ENCODE measurements at regions not wholly inside any gene's neighbourhood (a gene's known extent, or its start where the extent isn't known, plus 50 kb on each side); places are given as distances from the start of the nearest gene placed in this dataset.

DNA sequence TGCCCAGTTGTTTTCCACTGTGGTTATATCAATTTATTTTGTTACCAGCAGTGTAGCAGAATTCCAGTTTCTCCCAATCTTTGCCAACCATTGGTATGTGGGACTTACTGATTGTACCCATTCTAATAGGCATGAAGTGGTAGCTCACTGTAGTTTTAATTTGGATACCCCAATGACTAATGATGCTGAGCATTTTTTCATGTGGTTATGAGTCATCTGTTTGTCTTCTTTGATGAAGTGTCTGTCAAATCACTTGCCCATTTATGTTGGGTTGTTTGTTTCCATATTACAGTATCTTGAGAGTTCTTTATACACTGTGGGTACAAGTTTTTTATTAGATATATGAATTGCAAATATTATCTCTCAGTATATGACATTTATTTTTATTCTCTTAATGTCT is 644.3 kb downstream of the NR2F2 start (continued):
- TF ChIP-seq PRDM4 (tag by site-specific recombination; IDR thresholded peaks at IDR 0.05) (no peak), ZNF555 (tag by site-specific recombination; conservative IDR thresholded peaks at IDR 0.05) (no peak), ZBTB48 (tag by site-specific recombination; IDR thresholded peaks at IDR 0.05) (no peak)

- Histone ChIP-seq H3K36me3 (ENCODE audit: control insufficient read depth in 2 of 2, insufficient read depth in 1 of 2, low read length in 2 of 2) (no peaks in the 10 kb centered on the region), H3K4me3 (ENCODE audit: low read depth, low read length) (no peak overlapping the region), H3K27ac (ENCODE audit: extremely low read depth, low read depth, low read length) (no peak overlapping the region), H3K4me1 (ENCODE audit: control insufficient read depth, insufficient read depth, low read length) (no peaks in the 10 kb centered on the region), H3K9me3 (ENCODE audit: control insufficient read depth, insufficient read depth, low read depth, low read length) (no peaks in the 10 kb centered on the region)
- ChIA-PET CTCF (no interaction called here), POLR2A (no interaction called here)
- TF ChIP-seq SP7 (tag by site-specific recombination; IDR thresholded peaks at IDR 0.05), result no peak
- TF ChIP-seq ZNF549 (tag by site-specific recombination; IDR thresholded peaks at IDR 0.05), result no peak
- TF ChIP-seq SALL2 (tag by site-specific recombination; IDR thresholded peaks at IDR 0.05; ENCODE audit: borderline replicate concordance), result no peak
- TF ChIP-seq SP3 (tag by site-specific recombination; IDR thresholded peaks at IDR 0.05), result no peak
- no peak for TF ChIP-seq PRDM1 (tag by site-specific recombination; IDR thresholded peaks at IDR 0.05)
- no peak for TF ChIP-seq FEZF1 (tag by site-specific recombination; IDR thresholded peaks at IDR 0.05)
- TF ChIP-seq ZNF248 (tag by site-specific recombination; IDR thresholded peaks at IDR 0.05), result no peak
- TF ChIP-seq PRDM4 (tag by site-specific recombination; IDR thresholded peaks at IDR 0.05), result no peak
- TF ChIP-seq, protein P1, sequence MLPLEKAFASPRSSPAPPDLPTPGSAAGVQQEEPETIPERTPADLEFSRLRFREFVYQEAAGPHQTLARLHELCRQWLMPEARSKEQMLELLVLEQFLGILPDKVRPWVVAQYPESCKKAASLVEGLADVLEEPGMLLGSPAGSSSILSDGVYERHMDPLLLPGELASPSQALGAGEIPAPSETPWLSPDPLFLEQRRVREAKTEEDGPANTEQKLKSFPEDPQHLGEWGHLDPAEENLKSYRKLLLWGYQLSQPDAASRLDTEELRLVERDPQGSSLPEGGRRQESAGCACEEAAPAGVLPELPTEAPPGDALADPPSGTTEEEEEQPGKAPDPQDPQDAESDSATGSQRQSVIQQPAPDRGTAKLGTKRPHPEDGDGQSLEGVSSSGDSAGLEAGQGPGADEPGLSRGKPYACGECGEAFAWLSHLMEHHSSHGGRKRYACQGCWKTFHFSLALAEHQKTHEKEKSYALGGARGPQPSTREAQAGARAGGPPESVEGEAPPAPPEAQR (tag by site-specific recombination; IDR thresholded peaks at IDR 0.05), result no peak
- no peak for TF ChIP-seq ATF2 (tag by site-specific recombination; IDR thresholded peaks at IDR 0.05; ENCODE audit: low read depth)
- no peak for TF ChIP-seq HIC1 (tag by site-specific recombination; IDR thresholded peaks at IDR 0.05)
- no peak for TF ChIP-seq ZNF518A (tag by site-specific recombination; conservative IDR thresholded peaks at IDR 0.05; ENCODE audit: low read depth)
- TF ChIP-seq, protein P2, sequence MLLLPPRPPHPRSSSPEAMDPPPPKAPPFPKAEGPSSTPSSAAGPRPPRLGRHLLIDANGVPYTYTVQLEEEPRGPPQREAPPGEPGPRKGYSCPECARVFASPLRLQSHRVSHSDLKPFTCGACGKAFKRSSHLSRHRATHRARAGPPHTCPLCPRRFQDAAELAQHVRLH (tag by site-specific recombination; IDR thresholded peaks at IDR 0.05), result no peak
Observed at GRCh38 chr15:96977886-96978285, 647.4 kb downstream of the NR2F2 start.

Data from HEK293 (cell line).